PC-3 (cell line): ENCODE measurements at regions not wholly inside any gene's neighbourhood (a gene's known extent, or its start where the extent isn't known, plus 50 kb on each side); places are given as distances from the start of the nearest gene placed in this dataset.

Experiments
- CTCF ChIP-seq: fragments of 300-600 bp; sonication (generic); conservative IDR thresholded peaks from 2 replicates; pipeline ENCODE4 v1.5.1; 2017; ENCODE audit warnings: antibody characterized with exemption, low read depth, mild to moderate bottlenecking, low read length
- EZH2 ChIP-seq: fragments of 300-600 bp; sonication (generic); IDR thresholded peaks from one replicate; pipeline ENCODE4 v1.6.1; 2017; ENCODE audit warnings: antibody characterized with exemption, mild to moderate bottlenecking, low read length; ENCODE audit not compliant: unreplicated experiment
- EZH2phosphoT487 ChIP-seq: fragments of 300-600 bp; sonication (generic); IDR thresholded peaks from 2 replicates; pipeline ENCODE4 v1.6.1; 2018; ENCODE audit warnings: mild to moderate bottlenecking, antibody characterized with exemption, low read length, borderline replicate concordance

GRCh38 chr10:36164556-36165504 is 522.7 kb upstream of the FZD8 start:
- TF ChIP-seq CTCF (no peak), EZH2 (no peak), EZH2phosphoT487 (no peak)
